ENCODE measurements at regions not wholly inside any gene's neighbourhood (a gene's known extent, or its start where the extent isn't known, plus 50 kb on each side); places are given as distances from the start of the nearest gene placed in this dataset.
"Not testable (repeated sequence)": the region's sequence is repeated elsewhere in the genome, so short reads cannot be mapped to it uniquely, and the experiment has no call there.

GRCh38 chr6:14478381-14479225 is 361.0 kb downstream of the CD83 start:
- DNase-seq (ENCODE audit: low spot score) = no peak

- not testable (repeated sequence) for DNase-seq (ENCODE audit: low spot score)
These were observed 364.4 kb downstream of the CD83 start for GRCh38 chr6:14481946-14482345.

- DNase-seq (ENCODE audit: low spot score) = no peak
These were observed 370.1 kb downstream of the CD83 start for GRCh38 chr6:14487625-14488024.

- no peak for DNase-seq (ENCODE audit: low spot score)
These were observed 370.6 kb downstream of the CD83 start for GRCh38 chr6:14488180-14488579.

- no peak for DNase-seq (ENCODE audit: low spot score)
These were observed 371.9 kb downstream of the CD83 start for GRCh38 chr6:14489445-14489844.

GRCh38 chr6:14498748-14499147 is 381.2 kb downstream of the CD83 start:
- no peak for DNase-seq (ENCODE audit: low spot score)

GRCh38 chr6:14499309-14499708 is 381.7 kb downstream of the CD83 start:
- no peak for DNase-seq (ENCODE audit: low spot score)

- peak; percentile 79 for DNase-seq (ENCODE audit: low spot score)
These were observed 382.3 kb downstream of the CD83 start for GRCh38 chr6:14499841-14500240.

- no peak for DNase-seq (ENCODE audit: low spot score)
These were observed 383.2 kb downstream of the CD83 start for GRCh38 chr6:14500809-14501208.

- no peak for DNase-seq (ENCODE audit: low spot score)
These were observed 383.7 kb downstream of the CD83 start for GRCh38 chr6:14501240-14501639.

- peak; percentile 47 for DNase-seq (ENCODE audit: low spot score)
These were observed 384.3 kb downstream of the CD83 start for GRCh38 chr6:14501914-14502313.

GRCh38 chr6:14502551-14502950 is 385.0 kb downstream of the CD83 start:
- peak; percentile 81 for DNase-seq (ENCODE audit: low spot score)

- no peak for DNase-seq (ENCODE audit: low spot score)
These were observed 387.8 kb downstream of the CD83 start for GRCh38 chr6:14505401-14505800.

- DNase-seq (ENCODE audit: low spot score) = no peak
These were observed 389.2 kb downstream of the CD83 start for GRCh38 chr6:14506656-14507246.

- DNase-seq (ENCODE audit: low spot score) = no peak
These were observed 391.5 kb downstream of the CD83 start for GRCh38 chr6:14509120-14509519.

GRCh38 chr6:14510038-14510437 is 392.5 kb downstream of the CD83 start:
- DNase-seq (ENCODE audit: low spot score) = no peak

GRCh38 chr6:14511061-14511586 is 393.6 kb downstream of the CD83 start:
- DNase-seq (ENCODE audit: low spot score) = no peak

GRCh38 chr6:14512246-14512645 is 394.7 kb downstream of the CD83 start:
- peak; percentile 52 for DNase-seq (ENCODE audit: low spot score)

GRCh38 chr6:14513496-14514393 is 396.2 kb downstream of the CD83 start:
- no peak for DNase-seq (ENCODE audit: low spot score)

GRCh38 chr6:14516956-14517355 is 399.4 kb downstream of the CD83 start:
- DNase-seq (ENCODE audit: low spot score) = no peak

- DNase-seq (ENCODE audit: low spot score) = peak; percentile 61
These were observed 400.0 kb downstream of the CD83 start for GRCh38 chr6:14517516-14518105.
